IMR-90 (cell line): ENCODE measurements at regions not wholly inside any gene's neighbourhood (a gene's known extent, or its start where the extent isn't known, plus 50 kb on each side); places are given as distances from the start of the nearest gene placed in this dataset.

Experiments used
- ATAC-seq: fragments of 200-7000 bp; cut with Tn5 transposase; 2 replicates; pipeline ENCODE4 v1.9.1; 2020; ENCODE audit warnings: low read depth, mild to moderate bottlenecking, moderate library complexity
- BruUV-seq: library from RNA; stranded (reverse); fragments of 400-500 nt; replicated peaks from 2 replicates; lab custom pipeline; 2021; lab: Mats Ljungman, UMichigan
- CTCF ChIA-PET: fragments of 300-600 bp; formaldehyde crosslinking; extraction: SDS; loops from one replicate; lab custom pipeline; 2021; ENCODE audit warnings: antibody characterized with exemption; lab: Yijun Ruan, JAX
- POLR2A ChIA-PET: fragments of 300-600 bp; sonication (Branson Sonifier 250); formaldehyde crosslinking; loops from one replicate; lab custom pipeline; 2022; ENCODE audit warnings: antibody characterized with exemption; ENCODE audit not compliant: unreplicated experiment; lab: Charles Lee
- DNase-seq: peaks from one replicate; pipeline ENCODE4 v3.0.0; 2013
- H2AFZ ChIP-seq: replicated peaks from 2 replicates; pipeline ENCODE3; 2013; ENCODE audit warnings: low read length, mild to moderate bottlenecking; ENCODE audit not compliant: poor library complexity
- H2AK5ac ChIP-seq: 2 replicates; pipeline ENCODE4 v1.6.1; 2013; ENCODE audit warnings: low read depth, low read length, inconsistent platforms
- H2AK9ac ChIP-seq: replicated peaks from 2 replicates; pipeline ENCODE3; 2013; ENCODE audit warnings: mild to moderate bottlenecking, low read depth, low read length, moderate library complexity; ENCODE audit not compliant: poor library complexity
- H2BK120ac ChIP-seq: 2 replicates; pipeline ENCODE4 v1.6.1; 2013; ENCODE audit warnings: low read depth, low read length, inconsistent platforms
- H2BK15ac ChIP-seq: 3 replicates; pipeline ENCODE4 v1.6.1; 2013; ENCODE audit warnings: low read depth, low read length, inconsistent platforms
- H2BK20ac ChIP-seq: 2 replicates; pipeline ENCODE4 v1.6.1; 2013; ENCODE audit warnings: low read depth, mild to moderate bottlenecking, inconsistent platforms, low read length, moderate library complexity
- H2BK5ac ChIP-seq: 2 replicates; pipeline ENCODE4 v1.6.1; 2013; ENCODE audit warnings: mild to moderate bottlenecking, low read depth, low read length, inconsistent platforms; ENCODE audit not compliant: poor library complexity, severe bottlenecking
- H3K14ac ChIP-seq: replicated peaks from 2 replicates; pipeline ENCODE4 v1.6.1; 2013; ENCODE audit warnings: low read depth, low read length, inconsistent platforms
- H3K18ac ChIP-seq: 2 replicates; pipeline ENCODE4 v1.6.1; 2013; ENCODE audit warnings: low read depth, low read length, control low read depth
- H3K23ac ChIP-seq: 2 replicates; pipeline ENCODE4 v1.6.1; 2013; ENCODE audit warnings: low read depth, low read length, inconsistent platforms
- H3K27ac ChIP-seq: 2 replicates; pipeline ENCODE4 v1.5.1; 2013; ENCODE audit warnings: mild to moderate bottlenecking, control low read depth, low read length; ENCODE audit not compliant: insufficient read depth
- H3K27me3 ChIP-seq: 2 replicates; pipeline ENCODE4 v1.6.1; 2013; ENCODE audit warnings: low read length; ENCODE audit not compliant: control insufficient read depth, insufficient read depth
- H3K36me3 ChIP-seq: 2 replicates; pipeline ENCODE4 v1.6.1; 2013; ENCODE audit warnings: low read length, mixed read lengths; ENCODE audit not compliant: control insufficient read depth, insufficient read depth
- H3K4ac ChIP-seq: 2 replicates; pipeline ENCODE4 v1.6.1; 2013; ENCODE audit warnings: low read depth, low read length, inconsistent platforms
- H3K4me1 ChIP-seq: 2 replicates; pipeline ENCODE4 v1.6.1; 2013; ENCODE audit warnings: low read length, mixed read lengths; ENCODE audit not compliant: control insufficient read depth, insufficient read depth
- H3K4me2 ChIP-seq: 2 replicates; pipeline ENCODE4 v1.6.1; 2013; ENCODE audit warnings: low read depth, mild to moderate bottlenecking, control low read depth, low read length, moderate library complexity
- H3K4me3 ChIP-seq: 2 replicates; pipeline ENCODE4 v1.5.1; 2013; ENCODE audit warnings: low read depth, mild to moderate bottlenecking, control low read depth, low read length, moderate library complexity; ENCODE audit not compliant: insufficient read depth
- H3K56ac ChIP-seq: 2 replicates; pipeline ENCODE4 v1.6.1; 2013; ENCODE audit warnings: low read length, inconsistent platforms; ENCODE audit not compliant: insufficient read depth; ENCODE audit errors: extremely low read depth
- H3K79me1 ChIP-seq, 2 experiments: 2 replicates each; pipeline ENCODE4 v1.6.1; 2013; ENCODE audit warnings: low read length in 2 of 2, inconsistent platforms in 1 of 2, low read depth in 1 of 2
- H3K9ac ChIP-seq: 2 replicates; pipeline ENCODE4 v1.6.1; 2013; ENCODE audit warnings: low read depth, low read length, control low read depth
- H3K9me1 ChIP-seq: 2 replicates; pipeline ENCODE4 v1.6.1; 2013; ENCODE audit warnings: low read length, inconsistent platforms; ENCODE audit not compliant: insufficient read depth
- H3K9me3 ChIP-seq: 2 replicates; pipeline ENCODE4 v1.6.1; 2013; ENCODE audit warnings: low read length; ENCODE audit not compliant: control insufficient read depth, insufficient read depth
- H4K20me1 ChIP-seq: 2 replicates; pipeline ENCODE4 v1.6.1; 2013; ENCODE audit warnings: low read length, inconsistent platforms; ENCODE audit not compliant: insufficient read depth
- H4K5ac ChIP-seq: 2 replicates; pipeline ENCODE4 v1.6.1; 2013; ENCODE audit warnings: mild to moderate bottlenecking, low read depth, low read length, control low read depth
- H4K8ac ChIP-seq, 2 experiments: 2 replicates each; pipeline ENCODE4 v1.6.1; 2013; ENCODE audit warnings: low read depth in 2 of 2, low read length in 2 of 2, control low read depth in 1 of 2, inconsistent platforms in 1 of 2
- H4K91ac ChIP-seq: 2 replicates; pipeline ENCODE4 v1.6.1; 2013; ENCODE audit warnings: low read depth, low read length, inconsistent platforms; ENCODE audit not compliant: insufficient read depth
- WGBS, 2 experiments: methylation state at CpG; one replicate each; pipeline versions ENCODE4 v1.1.5 to v1.1.7; 2013; ENCODE audit warnings: missing lambda C conversion rate in 2 of 2; ENCODE audit not compliant: insufficient read length in 1 of 2; ENCODE audit errors: extremely low coverage in 2 of 2; 5-methylcytosine and 5-hydroxymethylcytosine counted together
- dilution Hi-C: fragments of 300-500 bp; cut with HindIII; formaldehyde crosslinking; loops from one replicate; pipeline ENCODE4 v1.14.3; 2018; ENCODE audit warnings: low sequenced_read_pairs; ENCODE audit not compliant: unreplicated experiment
- in situ Hi-C: fragments of 300-500 bp; cut with MboI; formaldehyde crosslinking; loops from 3 replicates; pipeline ENCODE4 v1.14.3; 2019; ENCODE audit warnings: low sequenced_read_pairs, inconsistent platforms, mixed read lengths
- intact Hi-C: fragments of 100-400 bp; cut with micrococcal nuclease; formaldehyde crosslinking; loops from 2 replicates; pipeline ENCODE4 v1.10.0; 2022
- TF ChIP-seq, protein P1 (sequence below): conservative IDR thresholded peaks from 2 replicates; pipeline ENCODE4 v1.5.1; 2012; ENCODE audit warnings: mild to moderate bottlenecking, low read depth, low read length, improper control_type of control experiment

GRCh38 chr2:235383272-235383843 is 110.5 kb upstream of the AGAP1 start:
- H3K9me3 ChIP-seq: no peaks in the 10 kb centered on the region

More at GRCh38 chr2:235383272-235383843, 110.5 kb upstream of the AGAP1 start:
- BruUV-seq: no TSS peak
- no peak overlapping the region for H4K8ac ChIP-seq
- H3K23ac ChIP-seq: no peak overlapping the region
- H4K5ac ChIP-seq: no peak overlapping the region
- H3K18ac ChIP-seq: no peak overlapping the region
- DNase-seq (no peak), ATAC-seq (no peak)
- no peak overlapping the region for H2AK5ac ChIP-seq
- H4K91ac ChIP-seq: no peak overlapping the region
- H3K27ac ChIP-seq: no peak overlapping the region
- intact Hi-C loops: no loop called here
- in situ Hi-C loops: no loop called here
- no peak overlapping the region for H3K14ac ChIP-seq
- no peak overlapping the region for H3K4me3 ChIP-seq
- H3K4me1 ChIP-seq: peaks cover 2% of the 10 kb centered on the region; the same call in 1 of the 2 replicates
- H2AK9ac ChIP-seq: no peak overlapping the region
- 61% methylated on average over 6 of the region's 8 CpGs; no CpG with 5 or more reads in 1 of the 2 experiments for WGBS, 2 experiments
- H3K9me1 ChIP-seq: no peaks in the 10 kb centered on the region
- H3K4ac ChIP-seq: no peak overlapping the region
- no peak overlapping the region for H2BK15ac ChIP-seq
- no peak overlapping the region for H2BK20ac ChIP-seq
- H4K20me1 ChIP-seq: no peaks in the 10 kb centered on the region
- CTCF ChIA-PET: interaction anchor here (0.7 kb wide), 1 partner anchor 10 kb away, joined by 3 read pairs; no protein-coding TSS in a partner anchor
- H3K9ac ChIP-seq: no peak overlapping the region
- no peaks in the 10 kb centered on the region for H3K79me1 ChIP-seq
- no peak overlapping the region for H3K4me2 ChIP-seq
- no peak overlapping the region for H3K56ac ChIP-seq
- no peak overlapping the region for H2BK120ac ChIP-seq
- POLR2A ChIA-PET: no interaction called here
- H3K27me3 ChIP-seq: peaks cover 4% of the 10 kb centered on the region
- no peak overlapping the region for H2BK5ac ChIP-seq
- dilution Hi-C loops: no loop called here
- no peak overlapping the region for H2AFZ ChIP-seq
- TF ChIP-seq, protein P1, sequence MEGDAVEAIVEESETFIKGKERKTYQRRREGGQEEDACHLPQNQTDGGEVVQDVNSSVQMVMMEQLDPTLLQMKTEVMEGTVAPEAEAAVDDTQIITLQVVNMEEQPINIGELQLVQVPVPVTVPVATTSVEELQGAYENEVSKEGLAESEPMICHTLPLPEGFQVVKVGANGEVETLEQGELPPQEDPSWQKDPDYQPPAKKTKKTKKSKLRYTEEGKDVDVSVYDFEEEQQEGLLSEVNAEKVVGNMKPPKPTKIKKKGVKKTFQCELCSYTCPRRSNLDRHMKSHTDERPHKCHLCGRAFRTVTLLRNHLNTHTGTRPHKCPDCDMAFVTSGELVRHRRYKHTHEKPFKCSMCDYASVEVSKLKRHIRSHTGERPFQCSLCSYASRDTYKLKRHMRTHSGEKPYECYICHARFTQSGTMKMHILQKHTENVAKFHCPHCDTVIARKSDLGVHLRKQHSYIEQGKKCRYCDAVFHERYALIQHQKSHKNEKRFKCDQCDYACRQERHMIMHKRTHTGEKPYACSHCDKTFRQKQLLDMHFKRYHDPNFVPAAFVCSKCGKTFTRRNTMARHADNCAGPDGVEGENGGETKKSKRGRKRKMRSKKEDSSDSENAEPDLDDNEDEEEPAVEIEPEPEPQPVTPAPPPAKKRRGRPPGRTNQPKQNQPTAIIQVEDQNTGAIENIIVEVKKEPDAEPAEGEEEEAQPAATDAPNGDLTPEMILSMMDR: no peak
- no peaks in the 10 kb centered on the region for H3K36me3 ChIP-seq
